SK-N-MC (cell line): ENCODE measurements at regions not wholly inside any gene's neighbourhood (a gene's known extent, or its start where the extent isn't known, plus 50 kb on each side); places are given as distances from the start of the nearest gene placed in this dataset.

Source experiments
- DNase-seq: peaks from one replicate; pipeline ENCODE4 v3.0.0-alpha.2; 2011; ENCODE audit warnings: low read depth, low spot score
- H3K27ac ChIP-seq: fragments of 200-600 bp; sonication (generic); 2 replicates; pipeline ENCODE4 v1.5.1; 2016; ENCODE audit warnings: mixed run types
- H3K36me3 ChIP-seq: fragments of 200-600 bp; sonication (generic); 2 replicates; pipeline ENCODE4 v1.6.1; 2017; ENCODE audit warnings: antibody characterized with exemption, low read length, mixed read lengths; ENCODE audit not compliant: insufficient read depth
- H3K4me3 ChIP-seq: fragments of 200-600 bp; sonication (generic); 2 replicates; pipeline ENCODE4 v1.5.1; 2016
- H3K9ac ChIP-seq: fragments of 200-600 bp; sonication (generic); 2 replicates; pipeline ENCODE4 v1.8.0; 2017; ENCODE audit warnings: mixed run types, mixed read lengths; ENCODE audit not compliant: insufficient read length
- H3K9me3 ChIP-seq: fragments of 200-600 bp; sonication (generic); 2 replicates; pipeline ENCODE4 v1.6.1; 2017; ENCODE audit warnings: low read depth, mild to moderate bottlenecking, antibody characterized with exemption, low read length, moderate library complexity, mixed read lengths
- EZH2 ChIP-seq: fragments of 200-600 bp; sonication (generic); IDR thresholded peaks from one replicate; pipeline ENCODE4 v1.6.1; 2017; ENCODE audit warnings: antibody characterized with exemption
- FOXP2 ChIP-seq: optimal IDR thresholded peaks from 2 replicates; pipeline ENCODE3; 2011; ENCODE audit warnings: mild to moderate bottlenecking, moderate library complexity; ENCODE audit not compliant: insufficient read depth; ENCODE audit errors: extremely low read length, control extremely low read depth
- POLR2AphosphoS5 ChIP-seq: IDR thresholded peaks from 2 replicates; pipeline ENCODE4 v1.6.1; 2012; ENCODE audit warnings: mild to moderate bottlenecking, low read depth, low read length, borderline replicate concordance

GRCh38 chr6:102680413-102680812 is 1286.9 kb downstream of the GRIK2 start:
- Histone ChIP-seq H3K9ac (no peak overlapping the region), H3K9me3 (no peaks in the 10 kb centered on the region), H3K4me3 (no peak overlapping the region), H3K36me3 (no peaks in the 10 kb centered on the region), H3K27ac (no peak overlapping the region)
- no peak for DNase-seq
- TF ChIP-seq FOXP2 = no peak
- TF ChIP-seq EZH2 = no peak
- no peak for TF ChIP-seq POLR2AphosphoS5

GRCh38 chr6:102679865-102680264 is 1286.4 kb downstream of the GRIK2 start:
- Histone ChIP-seq H3K4me3 (no peak overlapping the region), H3K9ac (no peak overlapping the region), H3K9me3 (no peaks in the 10 kb centered on the region), H3K27ac (no peak overlapping the region), H3K36me3 (no peaks in the 10 kb centered on the region)
- TF ChIP-seq FOXP2 = no peak
- TF ChIP-seq POLR2AphosphoS5 = no peak
- no peak for TF ChIP-seq EZH2
- no peak for DNase-seq

GRCh38 chr6:102677225-102677624 is 1283.7 kb downstream of the GRIK2 start:
- no peak overlapping the region for H3K4me3 ChIP-seq
- H3K27ac ChIP-seq = no peak overlapping the region
- H3K9me3 ChIP-seq = no peaks in the 10 kb centered on the region
- no peak for DNase-seq
- TF ChIP-seq FOXP2 (no peak), EZH2 (no peak), POLR2AphosphoS5 (no peak)
- H3K36me3 ChIP-seq = no peaks in the 10 kb centered on the region
- no peak overlapping the region for H3K9ac ChIP-seq

- no peak overlapping the region for H3K9ac ChIP-seq
- no peaks in the 10 kb centered on the region for H3K9me3 ChIP-seq
- no peak overlapping the region for H3K4me3 ChIP-seq
- H3K27ac ChIP-seq = no peak overlapping the region
- no peak for TF ChIP-seq EZH2
- no peak for TF ChIP-seq POLR2AphosphoS5
- TF ChIP-seq FOXP2 = no peak
- H3K36me3 ChIP-seq = no peaks in the 10 kb centered on the region
- DNase-seq = no peak
Observed at GRCh38 chr6:102670735-102671134, 1277.2 kb downstream of the GRIK2 start.

- Histone ChIP-seq H3K9me3 (peaks cover 2% of the 10 kb centered on the region; the same call in 1 of the 2 replicates), H3K9ac (no peak overlapping the region), H3K4me3 (no peak overlapping the region), H3K27ac (no peak overlapping the region), H3K36me3 (no peaks in the 10 kb centered on the region)
- no peak for DNase-seq
- TF ChIP-seq FOXP2 (no peak), EZH2 (no peak), POLR2AphosphoS5 (no peak)
Observed at GRCh38 chr6:102662851-102663250, 1269.3 kb downstream of the GRIK2 start.

GRCh38 chr6:102660303-102660702 is 1266.8 kb downstream of the GRIK2 start:
- peaks cover 5% of the 10 kb centered on the region; the same call in 1 of the 2 replicates for H3K9me3 ChIP-seq
- no peak overlapping the region for H3K27ac ChIP-seq
- no peak overlapping the region for H3K4me3 ChIP-seq
- H3K9ac ChIP-seq = no peak overlapping the region
- TF ChIP-seq EZH2 = no peak
- TF ChIP-seq POLR2AphosphoS5 = no peak
- no peak for TF ChIP-seq FOXP2
- DNase-seq = no peak
- no peaks in the 10 kb centered on the region for H3K36me3 ChIP-seq

- H3K4me3 ChIP-seq = no peak overlapping the region
- H3K27ac ChIP-seq = no peak overlapping the region
- no peak overlapping the region for H3K9ac ChIP-seq
- no peaks in the 10 kb centered on the region; the same call in 1 of the 2 replicates for H3K36me3 ChIP-seq
- no peak for DNase-seq
- TF ChIP-seq EZH2 = no peak
- TF ChIP-seq POLR2AphosphoS5 = no peak
- peaks cover 5% of the 10 kb centered on the region; the same call in 1 of the 2 replicates for H3K9me3 ChIP-seq
Observed at GRCh38 chr6:102655823-102656222, 1262.3 kb downstream of the GRIK2 start.

- Histone ChIP-seq H3K9me3 (no peaks in the 10 kb centered on the region; the same call in 1 of the 2 replicates), H3K27ac (no peak overlapping the region), H3K9ac (no peak overlapping the region), H3K36me3 (no peaks in the 10 kb centered on the region), H3K4me3 (no peak overlapping the region)
- DNase-seq = no peak
- no peak for TF ChIP-seq EZH2
- TF ChIP-seq POLR2AphosphoS5 = no peak
- TF ChIP-seq FOXP2 = no peak
Observed at GRCh38 chr6:102641426-102641825, 1247.9 kb downstream of the GRIK2 start.

GRCh38 chr6:102631921-102632320 is 1238.4 kb downstream of the GRIK2 start:
- Histone ChIP-seq H3K27ac (no peak overlapping the region), H3K9ac (no peak overlapping the region), H3K4me3 (no peak overlapping the region), H3K36me3 (no peaks in the 10 kb centered on the region), H3K9me3 (no peaks in the 10 kb centered on the region)
- no peak for DNase-seq
- TF ChIP-seq EZH2 (no peak), POLR2AphosphoS5 (no peak), FOXP2 (no peak)
